Ramos (cell line): ENCODE measurements at regions not wholly inside any gene's neighbourhood (a gene's known extent, or its start where the extent isn't known, plus 50 kb on each side); places are given as distances from the start of the nearest gene placed in this dataset.

ENCODE experiments used
- in situ Hi-C: fragments of 300-500 bp; cut with MboI; formaldehyde crosslinking; loops from one replicate; pipeline ENCODE4 v1.14.3; 2022; ENCODE audit warnings: low sequenced_read_pairs; ENCODE audit not compliant: unreplicated experiment

DNA sequence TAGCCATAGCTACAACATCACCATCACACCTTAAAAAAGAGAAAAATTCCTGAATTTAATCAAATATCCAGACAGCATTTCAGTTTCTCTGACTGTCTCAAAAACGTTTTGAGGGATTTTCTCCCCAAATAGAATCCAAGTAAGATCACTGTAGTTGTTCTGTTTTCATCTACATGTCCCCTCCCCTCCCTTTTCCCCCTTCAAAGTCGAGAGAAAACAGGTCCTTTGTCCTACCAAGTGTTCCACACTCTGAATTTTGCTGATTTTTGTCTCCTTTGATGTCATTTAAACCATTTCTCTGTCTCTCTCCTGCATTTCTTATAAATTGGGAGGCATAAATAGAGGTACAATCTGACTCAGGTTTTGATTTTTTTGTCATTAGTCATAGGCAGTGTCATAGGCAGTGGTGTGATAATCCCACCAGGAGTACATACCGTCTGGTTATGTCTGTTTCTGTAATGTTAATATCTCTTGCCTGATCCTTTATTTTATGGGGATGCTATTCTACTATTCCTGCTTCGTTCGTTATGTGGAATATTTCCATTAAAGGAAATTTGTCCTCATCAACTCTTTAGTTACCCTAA, 348.6 kb downstream of the PTTG2 start:
- in situ Hi-C loops = no loop called here

DNA sequence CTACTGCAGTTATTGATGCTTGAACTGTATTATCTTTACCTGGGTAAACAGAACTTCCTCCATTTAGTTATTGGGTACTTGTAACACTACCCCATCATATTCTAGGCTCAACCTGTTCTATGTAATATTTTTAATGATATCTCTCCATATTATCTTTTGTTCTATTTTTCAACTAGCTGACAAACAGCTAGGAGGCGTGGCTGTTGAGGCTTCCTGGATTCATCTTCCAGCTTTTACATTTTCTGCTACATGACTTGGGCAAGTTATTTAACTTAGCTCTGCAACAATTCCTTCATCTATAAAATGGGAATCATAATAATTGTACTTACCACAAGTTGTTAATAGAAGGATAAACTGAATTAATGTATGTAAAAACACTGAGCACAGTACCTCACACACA, 349.3 kb downstream of the PTTG2 start:
- in situ Hi-C loops = no loop called here

DNA sequence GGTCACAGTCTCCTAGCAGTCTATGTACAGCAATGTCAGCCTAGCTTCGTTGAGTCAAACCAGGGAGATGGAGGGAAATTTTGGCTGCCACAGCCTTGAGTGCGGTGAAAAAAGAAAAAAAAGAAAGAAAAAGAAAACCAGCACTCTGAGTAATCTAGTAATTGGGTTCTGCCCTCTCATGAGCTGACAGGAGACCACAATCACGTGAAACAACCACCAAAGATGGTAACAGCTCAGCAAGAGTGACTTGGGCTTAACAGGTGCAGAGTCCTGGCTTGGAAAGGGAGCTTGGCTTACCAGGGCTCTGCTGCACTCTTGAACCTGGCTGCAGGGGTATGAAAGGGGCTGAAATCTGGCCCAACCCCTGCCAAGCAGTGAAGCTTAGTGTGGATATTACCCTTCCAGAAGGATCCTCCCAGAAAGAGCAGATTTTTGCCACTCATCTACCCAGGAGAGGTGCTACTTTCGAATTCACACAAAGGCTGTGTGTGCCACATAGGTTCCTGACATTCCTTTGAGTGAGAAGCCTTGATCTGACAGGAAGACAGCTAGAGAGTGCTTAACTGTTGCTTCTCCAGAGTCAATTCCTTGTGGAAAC, 350.3 kb downstream of the PTTG2 start:
- in situ Hi-C loops = no loop called here

DNA sequence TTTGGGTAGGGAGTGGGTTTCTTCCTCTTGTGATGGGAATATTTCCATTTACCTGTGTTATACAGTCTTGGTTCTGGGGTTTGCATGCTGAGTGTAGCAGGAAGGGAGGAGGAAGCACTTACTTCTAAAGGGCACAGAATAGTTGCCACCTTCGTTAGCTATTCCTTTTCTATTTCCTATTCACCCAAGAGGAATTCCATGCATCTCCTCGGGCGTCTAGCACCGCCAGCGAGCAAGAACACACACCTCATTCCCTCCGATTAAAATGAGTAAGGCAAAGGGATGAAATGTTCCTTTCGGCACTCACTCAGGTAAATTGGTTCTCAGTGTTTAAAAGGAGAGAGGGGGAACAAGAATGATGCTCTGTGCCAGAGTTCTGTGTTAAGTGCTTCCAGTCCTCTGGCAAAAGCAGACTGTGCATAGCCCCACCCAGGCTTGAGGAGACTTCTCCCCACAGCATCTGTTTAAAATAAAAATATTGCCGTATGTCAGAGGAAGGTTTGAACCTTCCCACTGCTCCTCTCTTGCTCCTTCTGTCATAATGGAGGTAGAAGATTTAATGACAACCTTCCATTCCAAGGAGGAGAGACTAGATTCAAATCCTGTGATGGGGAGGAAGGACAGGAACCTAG, 351.4 kb downstream of the PTTG2 start:
- in situ Hi-C loops = no loop called here

DNA sequence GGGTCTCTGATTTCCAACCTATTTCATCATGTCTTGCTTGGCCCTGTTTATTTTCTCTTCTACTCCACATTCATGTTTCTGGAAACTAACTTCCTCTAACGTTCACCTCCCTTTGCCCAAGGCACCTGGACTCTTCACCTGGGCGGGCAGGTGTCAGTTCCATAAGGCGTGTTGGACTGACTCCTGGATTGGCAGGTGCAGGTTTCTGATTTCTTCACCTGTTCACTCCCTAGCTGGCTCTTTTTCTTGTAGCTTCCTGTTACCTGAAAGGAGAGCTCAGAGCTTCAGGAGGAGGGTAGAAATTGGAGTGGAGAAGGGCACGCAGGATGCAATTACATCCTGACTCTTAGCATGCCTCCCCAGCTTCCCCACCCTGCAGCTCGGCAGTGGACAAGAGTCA, 350.8 kb upstream of the KLF3 start:
- in situ Hi-C loops = no loop called here

DNA sequence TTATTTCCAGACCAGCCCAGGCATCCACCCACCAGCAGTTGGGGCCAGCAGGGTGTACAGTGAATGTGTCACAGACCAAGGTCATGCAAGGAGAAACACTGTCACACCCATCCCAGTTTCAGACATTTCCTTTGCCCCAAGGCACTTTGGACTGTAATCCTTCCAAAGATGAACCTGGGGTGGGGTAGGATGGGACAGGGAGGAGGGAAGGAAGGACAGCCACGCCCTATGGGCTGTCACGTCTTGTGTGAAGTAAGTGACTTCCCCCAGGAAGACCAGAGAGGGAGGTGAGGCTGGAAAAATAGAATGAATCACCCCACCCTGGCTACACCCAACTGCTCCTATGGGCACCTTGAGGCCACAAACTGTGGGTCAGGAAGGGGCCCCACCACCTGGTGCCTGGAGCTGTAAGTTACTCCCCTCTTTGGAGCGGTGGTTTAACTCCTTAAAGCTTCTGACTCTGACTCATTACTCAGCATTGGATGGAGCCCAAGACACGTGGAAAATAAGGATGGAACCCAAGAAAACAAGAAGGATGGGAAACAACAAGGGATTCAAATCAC, 349.9 kb upstream of the KLF3 start:
- in situ Hi-C loops = no loop called here

DNA sequence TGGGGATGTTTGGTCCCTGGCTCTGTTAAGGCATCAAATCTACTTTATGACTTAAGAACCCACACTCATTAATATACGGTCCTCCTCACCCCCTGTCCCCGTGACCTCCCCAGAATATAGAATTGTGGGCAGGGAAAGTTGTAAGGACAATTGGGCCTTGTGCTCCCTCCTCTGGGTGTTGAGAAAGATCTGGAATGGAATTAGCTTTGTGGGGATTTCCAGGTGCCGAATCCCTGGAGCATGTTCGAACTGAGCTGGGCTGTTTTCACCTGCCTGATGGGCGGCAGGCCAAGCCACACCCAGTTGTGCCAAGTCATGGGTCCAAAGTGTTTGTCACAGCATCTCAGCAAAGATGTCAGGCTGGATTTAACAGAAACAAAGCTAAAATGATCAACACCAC, 349.3 kb upstream of the KLF3 start:
- in situ Hi-C loops = no loop called here

DNA sequence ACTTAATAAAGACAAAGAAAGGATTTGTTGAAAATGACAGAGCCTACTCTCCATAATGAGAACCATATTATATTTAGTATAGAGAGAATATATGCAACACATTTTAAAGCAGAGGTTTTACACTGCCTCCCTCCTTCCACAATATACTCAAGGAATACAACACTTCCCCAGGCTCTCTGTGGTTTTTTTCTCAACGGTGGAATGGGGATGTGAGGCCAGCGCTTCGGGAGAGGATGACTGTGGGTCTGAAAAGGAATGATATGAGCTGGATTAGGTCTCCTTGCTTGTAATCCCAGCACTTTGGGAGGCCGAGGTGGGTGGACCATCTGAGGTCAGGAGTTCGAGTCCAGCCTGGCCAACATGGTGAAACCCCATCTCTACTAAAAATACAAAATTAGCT, 348.7 kb upstream of the KLF3 start:
- in situ Hi-C loops = no loop called here

DNA sequence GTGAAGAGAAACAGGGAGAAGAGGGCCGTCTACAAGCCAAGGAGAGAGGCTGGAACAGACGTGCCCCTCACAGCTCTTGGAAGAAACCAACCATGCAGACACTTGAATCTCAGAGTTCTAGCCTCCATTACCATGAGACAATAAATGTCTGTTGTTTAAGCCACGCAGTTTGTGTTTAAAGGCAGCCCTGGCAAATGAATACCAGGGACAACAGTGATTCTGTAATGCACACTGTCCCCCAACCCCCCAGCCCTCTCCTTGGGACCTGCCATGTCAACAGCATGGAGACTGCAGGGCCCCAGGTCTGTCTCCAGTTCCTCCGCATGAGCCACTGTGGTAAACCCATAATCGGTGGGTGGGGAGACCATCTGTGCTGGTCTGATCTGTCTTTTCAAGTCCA, 348.0 kb upstream of the KLF3 start:
- in situ Hi-C loops = no loop called here

DNA sequence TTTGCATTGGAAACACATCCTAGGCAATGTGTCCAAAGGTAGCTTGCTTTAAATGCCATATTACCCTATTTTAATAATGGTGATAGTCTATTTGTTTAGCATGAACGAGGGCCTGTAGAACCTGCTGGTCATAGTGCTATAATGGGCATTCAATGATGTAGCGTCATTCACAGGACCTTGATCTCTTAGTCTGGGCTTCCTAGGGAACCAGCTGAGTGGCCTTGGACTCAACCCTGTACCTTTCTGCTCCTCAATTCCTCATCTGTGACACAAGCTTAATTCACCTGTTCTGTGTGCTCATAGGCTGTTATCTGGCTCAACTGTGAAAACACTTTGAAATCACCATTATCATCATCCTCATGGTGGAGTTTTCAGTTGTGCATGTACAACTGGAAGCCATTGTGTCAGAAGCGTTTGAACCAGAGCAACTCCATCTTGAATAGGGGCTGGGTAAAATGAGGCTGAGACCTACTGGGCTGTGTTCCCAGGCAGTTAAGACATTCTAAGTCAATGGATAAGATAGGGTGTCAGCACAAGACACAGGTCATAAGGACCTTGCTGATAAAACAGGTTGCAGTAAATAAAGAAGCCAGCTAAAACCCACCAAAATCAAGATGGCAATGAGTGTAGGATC, 346.8 kb upstream of the KLF3 start:
- in situ Hi-C loops = no loop called here

DNA sequence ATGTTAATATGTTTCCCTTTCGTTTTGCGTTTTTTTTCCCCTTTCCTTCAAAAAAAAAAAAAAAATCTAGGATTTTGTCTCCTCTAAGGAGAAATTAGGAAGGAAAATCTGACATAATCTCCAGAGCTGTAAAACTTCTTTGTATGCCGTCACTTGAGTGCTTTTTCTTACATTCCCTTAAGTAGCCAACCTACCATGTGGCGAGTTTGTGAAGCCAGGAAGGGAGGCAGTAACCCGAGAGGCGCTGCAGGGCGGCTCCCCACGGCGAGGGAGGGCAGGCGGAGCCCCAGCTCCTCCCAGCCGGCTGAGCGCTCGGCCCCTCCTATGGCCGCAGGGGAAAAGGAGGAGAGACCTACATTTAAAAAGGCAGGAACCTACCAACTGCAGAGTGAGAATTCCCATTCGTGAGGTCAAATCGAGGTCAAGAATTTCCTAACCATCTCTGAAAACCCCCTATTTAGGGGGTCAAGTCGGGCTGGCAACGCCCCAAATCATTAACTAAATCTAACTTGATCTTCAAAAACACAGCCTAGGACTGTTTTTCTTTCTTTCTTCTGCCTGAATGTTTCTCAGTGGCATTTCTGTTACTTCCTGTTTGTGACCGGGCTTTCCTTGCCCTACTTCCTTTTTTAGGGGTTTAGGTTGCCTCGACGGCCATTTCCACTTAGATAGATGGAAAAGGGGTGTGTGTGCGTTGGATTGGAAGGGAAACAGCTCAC, 345.1 kb upstream of the KLF3 start:
- in situ Hi-C loops = no loop called here

DNA sequence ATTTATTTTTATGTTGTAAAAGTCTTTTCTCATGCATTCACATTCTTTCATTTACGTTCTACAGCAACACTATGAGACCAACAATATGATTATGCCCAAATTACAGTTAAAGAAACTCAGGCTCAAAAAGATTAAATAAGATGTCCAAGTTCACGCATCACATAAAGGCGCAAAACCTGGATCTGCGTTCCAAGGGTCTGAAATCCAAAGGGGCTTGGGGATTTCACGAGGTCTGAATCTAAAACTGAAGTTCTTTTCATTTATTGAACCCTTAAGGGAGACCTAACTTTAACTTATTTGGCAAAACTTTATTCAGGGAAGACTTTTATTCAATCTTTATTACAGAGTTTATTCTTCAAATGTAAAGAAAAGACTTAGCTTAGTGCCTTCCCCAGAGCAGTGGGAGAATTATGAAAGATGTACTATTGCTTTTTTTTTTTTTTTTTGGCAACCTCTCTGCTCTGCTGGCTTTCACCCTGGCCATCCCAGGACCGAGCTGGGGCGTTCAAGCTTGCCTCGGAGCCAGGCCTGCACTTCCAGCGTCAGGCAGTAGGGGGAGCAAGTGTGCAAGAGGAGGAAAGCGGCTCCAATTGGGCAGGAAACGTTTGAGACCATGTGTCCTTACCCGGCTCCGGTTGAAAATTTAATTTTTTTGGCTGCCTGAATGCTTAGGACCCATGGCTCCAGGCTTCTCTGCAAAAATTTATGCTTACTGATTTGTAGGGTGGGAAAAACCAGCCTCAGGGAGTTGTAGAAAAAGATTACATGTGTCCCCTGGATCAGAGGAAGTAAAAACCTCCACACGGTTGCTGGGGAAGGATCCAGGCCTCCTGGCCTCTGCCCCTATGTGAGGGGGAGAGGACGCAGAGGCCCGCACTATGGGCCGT, 344.3 kb upstream of the KLF3 start:
- in situ Hi-C loops = no loop called here

DNA sequence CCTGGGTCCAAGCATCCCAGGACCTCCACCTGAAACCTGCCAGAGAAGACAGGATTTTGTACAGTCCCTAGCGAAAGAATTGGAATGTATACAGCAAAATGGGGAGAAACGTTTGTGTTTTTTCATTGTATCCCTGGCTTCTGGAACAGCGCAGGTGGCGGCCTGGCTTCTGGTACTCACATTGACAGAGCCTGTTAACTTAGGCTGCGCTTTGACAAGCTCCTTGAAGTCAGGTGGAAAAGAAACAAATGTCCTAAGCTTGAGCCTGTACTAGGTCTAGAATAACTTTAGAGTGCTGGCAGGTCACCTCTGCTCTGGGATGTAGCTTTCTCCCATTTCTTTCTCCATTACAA, 343.7 kb upstream of the KLF3 start:
- in situ Hi-C loops = no loop called here

DNA sequence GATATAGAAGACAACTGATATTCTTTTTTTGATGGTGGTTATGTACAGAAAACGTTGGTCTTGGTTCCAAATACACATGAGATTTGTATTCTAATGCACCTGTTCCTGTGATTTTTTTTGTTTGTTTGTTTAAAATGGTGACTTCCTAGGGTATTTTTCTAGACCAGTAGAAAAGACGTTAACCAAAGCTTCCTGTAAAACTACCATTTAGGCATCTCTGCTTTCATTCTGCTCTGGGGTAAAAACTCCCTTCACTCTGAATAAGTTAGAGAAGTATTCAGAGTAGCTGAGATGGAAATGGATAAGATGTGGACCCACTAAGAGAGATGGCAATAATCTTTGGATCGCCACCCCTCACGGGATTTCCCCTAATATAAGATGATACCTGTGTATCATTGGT, 343.2 kb upstream of the KLF3 start:
- in situ Hi-C loops = no loop called here

DNA sequence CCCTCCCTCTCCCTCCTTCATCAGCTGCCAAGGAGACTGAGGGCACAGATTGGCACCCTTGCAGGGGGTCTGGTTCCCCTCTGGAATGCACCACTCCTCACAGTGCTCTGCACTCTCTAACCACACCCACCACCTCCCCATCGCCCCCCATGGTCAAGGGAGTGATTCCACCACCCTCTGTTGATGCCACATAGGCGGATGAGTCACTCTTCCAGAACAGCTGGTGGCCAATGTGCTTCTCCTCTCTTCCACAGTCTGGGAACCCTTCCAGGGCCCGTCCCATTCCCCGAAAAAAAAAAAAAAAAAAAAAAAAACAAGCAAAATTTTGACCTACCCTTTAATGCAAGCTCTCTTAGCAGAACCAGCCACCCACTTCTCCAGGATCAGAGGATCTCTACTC, 341.3 kb upstream of the KLF3 start:
- in situ Hi-C loops = no loop called here

DNA sequence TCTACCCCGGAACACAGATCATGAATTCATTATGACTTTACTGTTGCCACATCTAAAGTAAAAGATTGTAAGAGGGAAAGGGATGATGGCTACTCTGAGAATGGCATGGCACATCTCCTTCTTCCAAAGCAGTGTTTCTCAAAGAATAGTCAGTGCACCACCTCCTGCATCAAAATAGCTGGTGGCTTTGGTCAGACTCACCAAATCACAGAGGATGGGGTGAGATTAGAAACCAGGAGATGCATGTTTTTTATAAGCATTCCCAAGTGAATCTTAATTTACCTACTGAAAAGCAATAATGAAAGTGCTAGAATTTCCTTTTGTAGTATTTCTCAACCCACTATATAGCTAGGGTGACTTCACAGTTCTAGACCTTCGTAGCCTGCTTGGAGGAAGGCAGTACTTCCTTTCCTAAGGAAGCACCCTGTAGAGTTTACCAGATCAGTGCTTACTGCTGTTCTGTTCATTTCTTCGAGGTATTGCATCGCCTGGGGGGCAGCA, 340.8 kb upstream of the KLF3 start:
- in situ Hi-C loops = no loop called here

DNA sequence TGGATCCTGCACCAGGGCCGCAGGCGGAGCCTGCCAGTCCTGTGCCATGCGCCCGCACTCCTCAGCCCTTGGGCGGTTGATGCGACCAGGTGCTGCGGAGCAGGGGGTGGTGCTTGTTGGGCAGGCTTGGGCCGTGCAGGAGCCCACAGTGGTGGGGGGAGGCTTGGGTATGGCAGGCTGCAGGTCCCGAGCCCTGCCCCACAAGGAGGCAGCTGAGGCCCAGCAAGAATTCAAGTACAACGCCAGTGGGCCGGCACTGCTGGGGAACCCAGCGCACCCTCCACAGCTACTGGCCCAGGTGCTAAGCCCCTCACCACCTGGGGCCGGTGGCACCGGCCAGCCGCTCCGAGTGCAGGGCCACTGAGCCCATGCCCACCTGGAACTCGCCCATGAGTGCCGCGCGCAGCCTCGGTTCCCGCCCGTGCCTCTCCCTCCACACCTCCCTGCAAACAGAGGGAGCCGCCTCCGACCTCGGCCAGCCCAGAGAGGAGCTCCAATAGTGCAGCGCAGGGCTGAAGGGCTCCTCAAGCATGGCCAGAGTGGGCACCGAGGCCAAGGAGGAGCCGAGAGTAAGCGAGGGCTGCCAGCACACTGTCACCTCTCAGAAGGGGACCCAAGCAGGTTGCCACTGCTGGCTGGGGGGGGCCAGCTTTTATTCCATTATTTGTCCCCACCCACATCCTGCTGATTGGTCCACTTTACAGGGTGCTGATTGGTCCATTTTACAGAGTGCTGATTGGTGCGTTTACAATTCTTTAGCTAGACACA, 339.0 kb upstream of the KLF3 start:
- in situ Hi-C loops = no loop called here

DNA sequence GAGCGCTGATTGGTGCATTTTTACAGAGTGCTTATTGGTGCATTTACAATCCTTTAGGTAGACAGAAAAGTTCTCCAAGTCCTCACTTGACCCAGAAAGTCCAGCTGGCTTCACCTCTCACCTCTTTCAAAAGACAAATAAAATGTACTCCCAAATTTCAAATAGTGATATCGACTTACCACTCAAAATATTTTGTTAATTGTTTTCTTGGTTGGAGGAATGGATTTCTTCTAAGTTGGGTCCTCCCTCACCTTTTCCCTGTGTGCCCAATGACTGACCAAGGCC, 338.4 kb upstream of the KLF3 start:
- in situ Hi-C loops = no loop called here

DNA sequence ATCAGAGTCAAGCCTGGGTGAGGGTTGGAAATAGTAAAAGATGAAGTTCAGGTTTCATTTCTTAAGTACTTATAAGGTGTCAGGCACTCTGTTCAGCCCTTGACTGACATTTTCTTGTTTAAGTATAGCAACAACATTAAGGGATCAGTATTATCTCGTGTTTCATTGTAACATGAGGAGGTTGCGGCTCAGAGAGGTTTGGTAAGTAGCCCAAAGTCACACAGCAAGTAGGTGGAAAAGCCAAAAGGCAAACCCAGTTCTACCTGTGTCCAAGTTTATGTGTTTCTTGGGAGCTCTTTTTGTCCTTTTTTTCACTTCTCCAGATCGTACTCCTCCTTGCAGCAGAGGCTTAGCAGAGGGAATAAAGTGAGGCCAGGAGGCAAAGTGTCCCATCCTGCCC, 337.5 kb upstream of the KLF3 start:
- in situ Hi-C loops = no loop called here
